ENCODE measurements at regions not wholly inside any gene's neighbourhood (a gene's known extent, or its start where the extent isn't known, plus 50 kb on each side); places are given as distances from the start of the nearest gene placed in this dataset.

- DNase-seq (ENCODE audit: low spot score in 2 of 2) = no peak
- H3K36me3 ChIP-seq = no peaks in the 10 kb centered on the region
- TF ChIP-seq POLR2AphosphoS5 (IDR thresholded peaks at IDR 0.05) (no peak), CTCF (IDR thresholded peaks at IDR 0.05) (no peak), POLR2A (IDR thresholded peaks at IDR 0.05) (no peak)
- H3K9me3 ChIP-seq = no peaks in the 10 kb centered on the region
- H3K4me3 ChIP-seq = no peak overlapping the region
- intact Hi-C loops (cut with DNase I; ENCODE audit: low total_unique reads) = no loop called here
- no peaks in the 10 kb centered on the region for H3K27me3 ChIP-seq
- H3K27ac ChIP-seq = no peak overlapping the region
- no peaks in the 10 kb centered on the region for H3K4me1 ChIP-seq
Measured at GRCh38 chr6:1091900-1092299, 220.0 kb upstream of the FOXQ1 start.

- intact Hi-C loops (cut with DNase I; ENCODE audit: low total_unique reads) = no loop called here
- no peaks in the 10 kb centered on the region for H3K4me1 ChIP-seq
Measured at GRCh38 chr6:1089859-1090258, 222.0 kb upstream of the FOXQ1 start.

GRCh38 chr6:1088492-1089001 is 223.4 kb upstream of the FOXQ1 start:
- Histone ChIP-seq H3K27me3 (no peaks in the 10 kb centered on the region), H3K4me3 (no peak overlapping the region), H3K9me3 (no peaks in the 10 kb centered on the region), H3K27ac (no peak overlapping the region), H3K4me1 (no peaks in the 10 kb centered on the region), H3K36me3 (no peaks in the 10 kb centered on the region)
- intact Hi-C loops (cut with DNase I; ENCODE audit: low total_unique reads) = no loop called here
- no peak for DNase-seq (ENCODE audit: low spot score in 2 of 2)
- TF ChIP-seq POLR2A (IDR thresholded peaks at IDR 0.05) (no peak), CTCF (IDR thresholded peaks at IDR 0.05) (no peak), POLR2AphosphoS5 (IDR thresholded peaks at IDR 0.05) (no peak)

More at GRCh38 chr6:1089859-1090258, 222.0 kb upstream of the FOXQ1 start:
- DNase-seq (ENCODE audit: low spot score in 2 of 2) = no peak
- no peak overlapping the region for H3K27ac ChIP-seq
- H3K36me3 ChIP-seq = no peaks in the 10 kb centered on the region
- H3K4me3 ChIP-seq = no peak overlapping the region
- no peaks in the 10 kb centered on the region for H3K27me3 ChIP-seq
- TF ChIP-seq POLR2A (IDR thresholded peaks at IDR 0.05) = no peak
- TF ChIP-seq CTCF (IDR thresholded peaks at IDR 0.05) = no peak
- TF ChIP-seq POLR2AphosphoS5 (IDR thresholded peaks at IDR 0.05) = no peak
- no peaks in the 10 kb centered on the region for H3K9me3 ChIP-seq

- TF ChIP-seq POLR2AphosphoS5 (IDR thresholded peaks at IDR 0.05) = no peak
- no peak for TF ChIP-seq POLR2A (IDR thresholded peaks at IDR 0.05)
- no peak for TF ChIP-seq CTCF (IDR thresholded peaks at IDR 0.05)
- Histone ChIP-seq H3K27me3 (no peaks in the 10 kb centered on the region), H3K36me3 (no peaks in the 10 kb centered on the region), H3K4me3 (no peak overlapping the region), H3K27ac (no peak overlapping the region), H3K4me1 (no peaks in the 10 kb centered on the region), H3K9me3 (no peaks in the 10 kb centered on the region)
- no peak for DNase-seq (ENCODE audit: low spot score in 2 of 2)
- intact Hi-C loops (cut with DNase I; ENCODE audit: low total_unique reads) = no loop called here
Measured at GRCh38 chr6:1087154-1087843, 224.6 kb upstream of the FOXQ1 start.

GRCh38 chr6:1086446-1087153 is 225.3 kb upstream of the FOXQ1 start:
- no peaks in the 10 kb centered on the region for H3K4me1 ChIP-seq
- intact Hi-C loops (cut with DNase I; ENCODE audit: low total_unique reads) = no loop called here
- H3K27me3 ChIP-seq = no peaks in the 10 kb centered on the region
- TF ChIP-seq POLR2AphosphoS5 (IDR thresholded peaks at IDR 0.05) (no peak), CTCF (IDR thresholded peaks at IDR 0.05) (no peak), POLR2A (IDR thresholded peaks at IDR 0.05) (no peak)
- no peak overlapping the region for H3K4me3 ChIP-seq
- no peak for DNase-seq (ENCODE audit: low spot score in 2 of 2)
- H3K27ac ChIP-seq = no peak overlapping the region
- no peaks in the 10 kb centered on the region for H3K9me3 ChIP-seq
- no peaks in the 10 kb centered on the region for H3K36me3 ChIP-seq

Data from breast epithelium (tissue), 4 donors.